ENCODE measurements at regions not wholly inside any gene's neighbourhood (a gene's known extent, or its start where the extent isn't known, plus 50 kb on each side); places are given as distances from the start of the nearest gene placed in this dataset.

GRCh38 chr18:73917046-73917445 lies 230.6 kb downstream of the FBXO15 start:
- no peak overlapping the region for H3K4me3 Mint-ChIP-seq (ENCODE audit: low read depth, unreplicated experiment)
- H3K9me3 Mint-ChIP-seq (ENCODE audit: low read depth, unreplicated experiment), result no peaks in the 10 kb centered on the region
- TF ChIP-seq, protein P1, sequence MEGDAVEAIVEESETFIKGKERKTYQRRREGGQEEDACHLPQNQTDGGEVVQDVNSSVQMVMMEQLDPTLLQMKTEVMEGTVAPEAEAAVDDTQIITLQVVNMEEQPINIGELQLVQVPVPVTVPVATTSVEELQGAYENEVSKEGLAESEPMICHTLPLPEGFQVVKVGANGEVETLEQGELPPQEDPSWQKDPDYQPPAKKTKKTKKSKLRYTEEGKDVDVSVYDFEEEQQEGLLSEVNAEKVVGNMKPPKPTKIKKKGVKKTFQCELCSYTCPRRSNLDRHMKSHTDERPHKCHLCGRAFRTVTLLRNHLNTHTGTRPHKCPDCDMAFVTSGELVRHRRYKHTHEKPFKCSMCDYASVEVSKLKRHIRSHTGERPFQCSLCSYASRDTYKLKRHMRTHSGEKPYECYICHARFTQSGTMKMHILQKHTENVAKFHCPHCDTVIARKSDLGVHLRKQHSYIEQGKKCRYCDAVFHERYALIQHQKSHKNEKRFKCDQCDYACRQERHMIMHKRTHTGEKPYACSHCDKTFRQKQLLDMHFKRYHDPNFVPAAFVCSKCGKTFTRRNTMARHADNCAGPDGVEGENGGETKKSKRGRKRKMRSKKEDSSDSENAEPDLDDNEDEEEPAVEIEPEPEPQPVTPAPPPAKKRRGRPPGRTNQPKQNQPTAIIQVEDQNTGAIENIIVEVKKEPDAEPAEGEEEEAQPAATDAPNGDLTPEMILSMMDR (IDR thresholded peaks at IDR 0.05; ENCODE audit: unreplicated experiment), result no peak
- H3K27ac Mint-ChIP-seq (ENCODE audit: unreplicated experiment), result no peak overlapping the region
- H3K4me1 Mint-ChIP-seq (ENCODE audit: low read depth, unreplicated experiment), result no peaks in the 10 kb centered on the region
- no peak for DNase-seq
- no TSS peak for BruUV-seq (replicated peaks)
- H3K36me3 Mint-ChIP-seq (ENCODE audit: insufficient read depth, unreplicated experiment), result no peaks in the 10 kb centered on the region
- CTCF ChIA-PET, result interaction anchor here (0.9 kb wide), 1 partner anchor 9 kb away, joined by 3 read pairs; no protein-coding TSS in a partner anchor
- H3K27me3 Mint-ChIP-seq (ENCODE audit: unreplicated experiment), result no peaks in the 10 kb centered on the region
- intact Hi-C loops (cut with micrococcal nuclease; ENCODE audit: unreplicated experiment), result no loop called here

GRCh38 chr18:73913505-73913904 lies 234.1 kb downstream of the FBXO15 start:
- H3K4me1 Mint-ChIP-seq (ENCODE audit: low read depth, unreplicated experiment), result no peaks in the 10 kb centered on the region
- H3K27me3 Mint-ChIP-seq (ENCODE audit: unreplicated experiment), result no peaks in the 10 kb centered on the region
- BruUV-seq (replicated peaks), result no TSS peak
- no peak overlapping the region for H3K4me3 Mint-ChIP-seq (ENCODE audit: low read depth, unreplicated experiment)
- intact Hi-C loops (cut with micrococcal nuclease; ENCODE audit: unreplicated experiment), result no loop called here
- H3K36me3 Mint-ChIP-seq (ENCODE audit: insufficient read depth, unreplicated experiment), result no peaks in the 10 kb centered on the region
- TF ChIP-seq, protein P1 (IDR thresholded peaks at IDR 0.05; ENCODE audit: unreplicated experiment), result no peak
- no peaks in the 10 kb centered on the region for H3K9me3 Mint-ChIP-seq (ENCODE audit: low read depth, unreplicated experiment)
- CTCF ChIA-PET, result no interaction called here
- no peak for DNase-seq
- no peak overlapping the region for H3K27ac Mint-ChIP-seq (ENCODE audit: unreplicated experiment)

DNA sequence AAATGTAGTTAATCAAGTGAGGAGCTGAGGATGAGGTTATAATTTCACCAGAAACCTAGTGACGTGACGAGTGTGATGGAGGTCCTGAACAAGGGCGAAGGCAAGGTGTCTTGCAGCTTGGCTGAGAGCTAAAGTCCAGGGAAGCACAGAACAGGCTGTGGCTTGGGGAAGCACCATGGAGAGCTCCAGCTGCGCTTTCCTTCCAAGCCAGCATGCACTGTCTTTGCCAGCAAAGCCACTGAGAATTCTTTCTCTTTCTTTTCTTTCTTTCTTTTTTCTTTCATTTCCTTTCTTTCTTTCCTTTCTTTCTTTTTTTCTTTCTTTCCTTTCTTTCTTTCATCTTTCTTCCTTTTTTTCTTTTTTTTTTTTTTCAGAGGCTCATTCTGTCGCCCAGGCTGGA lies 239.3 kb downstream of the FBXO15 start:
- BruUV-seq (replicated peaks), result no TSS peak
- no peaks in the 10 kb centered on the region for H3K36me3 Mint-ChIP-seq (ENCODE audit: insufficient read depth, unreplicated experiment)
- TF ChIP-seq, protein P1 (IDR thresholded peaks at IDR 0.05; ENCODE audit: unreplicated experiment), result no peak
- H3K27me3 Mint-ChIP-seq (ENCODE audit: unreplicated experiment), result no peaks in the 10 kb centered on the region
- no peak overlapping the region for H3K4me3 Mint-ChIP-seq (ENCODE audit: low read depth, unreplicated experiment)
- no peaks in the 10 kb centered on the region for H3K9me3 Mint-ChIP-seq (ENCODE audit: low read depth, unreplicated experiment)
- intact Hi-C loops (cut with micrococcal nuclease; ENCODE audit: unreplicated experiment), result no loop called here
- H3K27ac Mint-ChIP-seq (ENCODE audit: unreplicated experiment), result no peak overlapping the region
- DNase-seq, result peak; percentile 51
- H3K4me1 Mint-ChIP-seq (ENCODE audit: low read depth, unreplicated experiment), result no peaks in the 10 kb centered on the region
- CTCF ChIA-PET, result interaction anchor here (0.7 to 1.2 kb wide), 3 partner anchors 8 to 72 kb away, joined by 3 to 10 read pairs (median 4); no protein-coding TSS in a partner anchor

- intact Hi-C loops (cut with micrococcal nuclease; ENCODE audit: unreplicated experiment), result no loop called here
- H3K27me3 Mint-ChIP-seq (ENCODE audit: unreplicated experiment), result no peaks in the 10 kb centered on the region
- no peaks in the 10 kb centered on the region for H3K36me3 Mint-ChIP-seq (ENCODE audit: insufficient read depth, unreplicated experiment)
- CTCF ChIA-PET, result no interaction called here
- peaks cover 6% of the 10 kb centered on the region for H3K9me3 Mint-ChIP-seq (ENCODE audit: low read depth, unreplicated experiment)
- no peak for DNase-seq
- TF ChIP-seq, protein P1 (IDR thresholded peaks at IDR 0.05; ENCODE audit: unreplicated experiment), result no peak
- no TSS peak for BruUV-seq (replicated peaks)
- no peak overlapping the region for H3K4me3 Mint-ChIP-seq (ENCODE audit: low read depth, unreplicated experiment)
- H3K4me1 Mint-ChIP-seq (ENCODE audit: low read depth, unreplicated experiment), result peaks cover 15% of the 10 kb centered on the region
- H3K27ac Mint-ChIP-seq (ENCODE audit: unreplicated experiment), result no peak overlapping the region
Measured at GRCh38 chr18:73901566-73901965, 246.1 kb downstream of the FBXO15 start.

Data from Calu3 (cell line).